NOMO-1 treated with DMSO at 0.1 percent for 48 hours (cell line): ENCODE measurements at regions not wholly inside any gene's neighbourhood (a gene's known extent, or its start where the extent isn't known, plus 50 kb on each side); places are given as distances from the start of the nearest gene placed in this dataset.

Experiments
- DNase-seq: peaks from one replicate; lab custom pipeline; 2025; ENCODE audit not compliant: unreplicated experiment; lab: John Stamatoyannopoulos, UW

DNA sequence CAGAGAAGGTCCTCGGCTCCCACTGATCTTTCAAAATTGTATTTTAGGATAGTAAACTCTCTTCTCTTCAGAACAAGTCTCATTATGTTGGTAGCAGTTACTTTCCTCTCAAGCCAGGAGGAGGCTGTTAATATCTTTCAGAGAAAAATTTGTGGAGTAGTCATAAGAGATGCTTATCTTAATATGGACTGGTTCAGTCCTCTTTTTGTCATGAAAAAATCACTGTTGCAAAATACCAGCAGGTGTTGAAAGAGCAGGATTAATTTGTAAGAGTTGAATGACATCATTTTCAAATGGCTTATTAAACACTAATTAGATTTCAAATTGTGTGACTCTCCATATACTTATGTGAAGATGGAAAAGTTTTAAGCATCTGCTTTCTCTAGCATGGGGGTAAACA, 662.5 kb downstream of the POM121L12 start:
- DNase-seq, result no peak

DNA sequence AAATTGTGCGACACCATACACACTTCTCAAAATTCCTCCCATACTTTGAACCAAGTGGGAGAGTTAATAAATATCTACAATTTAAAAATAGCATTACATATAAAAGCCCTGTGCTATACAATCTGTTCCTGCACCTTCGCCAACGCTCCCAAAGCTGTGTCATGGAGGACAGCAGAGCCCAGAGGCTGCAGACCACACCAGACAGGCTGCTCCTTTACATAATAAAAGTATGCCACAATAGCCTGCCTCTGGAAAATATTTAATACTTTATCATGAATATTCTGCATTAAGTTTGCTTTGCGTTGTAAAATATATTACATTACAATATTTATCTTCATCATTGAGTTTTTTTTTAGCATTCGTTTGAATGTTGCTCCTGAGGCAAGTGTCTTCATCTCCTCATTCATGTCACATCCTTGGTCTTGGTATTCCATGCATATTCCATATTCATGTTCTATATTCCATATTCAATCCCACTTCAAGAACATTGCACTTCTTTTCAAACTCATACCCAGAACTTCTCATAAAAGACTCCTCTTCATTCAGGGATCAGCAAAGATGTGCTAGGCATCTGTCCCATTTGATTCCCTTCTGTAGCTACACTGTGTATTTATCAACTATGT, 663.9 kb downstream of the POM121L12 start:
- DNase-seq, result no peak

DNA sequence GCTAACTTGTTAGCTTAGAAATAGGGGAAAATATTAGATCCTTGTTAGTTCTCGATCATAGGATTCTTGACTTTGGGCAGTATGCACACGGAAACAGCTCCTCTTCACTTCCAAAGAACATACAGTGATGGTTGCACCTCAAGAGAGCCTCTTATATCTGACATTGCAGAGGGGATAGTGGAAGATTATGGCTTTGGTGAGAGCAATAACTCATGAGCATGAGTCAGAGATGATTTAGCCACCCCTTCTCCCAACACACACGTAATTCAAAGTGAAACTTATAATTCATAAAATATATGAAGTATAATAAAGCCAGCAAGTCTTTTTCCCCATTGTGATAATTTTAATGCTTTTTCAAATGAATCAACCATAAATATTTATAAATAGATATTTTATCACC, 683.7 kb downstream of the POM121L12 start:
- no peak for DNase-seq

DNA sequence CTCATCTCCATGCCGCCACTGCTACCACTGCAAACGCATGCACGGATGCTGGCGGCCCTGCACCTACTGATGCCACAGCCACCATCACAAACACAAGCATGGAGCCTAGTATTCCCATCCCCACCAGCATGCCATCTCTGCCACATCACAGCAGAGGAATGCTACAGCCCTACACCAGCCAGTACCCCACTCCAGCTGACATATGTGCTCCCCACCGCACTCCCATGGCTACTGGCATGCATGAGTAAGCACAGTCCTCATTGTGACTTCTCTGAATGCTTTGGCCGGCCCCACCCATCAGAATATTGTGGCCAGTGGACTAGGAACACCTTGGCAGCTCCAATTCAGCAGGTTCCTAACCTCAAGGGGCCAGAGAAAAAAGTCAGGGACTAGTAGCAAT, 705.5 kb downstream of the POM121L12 start:
- no peak for DNase-seq

DNA sequence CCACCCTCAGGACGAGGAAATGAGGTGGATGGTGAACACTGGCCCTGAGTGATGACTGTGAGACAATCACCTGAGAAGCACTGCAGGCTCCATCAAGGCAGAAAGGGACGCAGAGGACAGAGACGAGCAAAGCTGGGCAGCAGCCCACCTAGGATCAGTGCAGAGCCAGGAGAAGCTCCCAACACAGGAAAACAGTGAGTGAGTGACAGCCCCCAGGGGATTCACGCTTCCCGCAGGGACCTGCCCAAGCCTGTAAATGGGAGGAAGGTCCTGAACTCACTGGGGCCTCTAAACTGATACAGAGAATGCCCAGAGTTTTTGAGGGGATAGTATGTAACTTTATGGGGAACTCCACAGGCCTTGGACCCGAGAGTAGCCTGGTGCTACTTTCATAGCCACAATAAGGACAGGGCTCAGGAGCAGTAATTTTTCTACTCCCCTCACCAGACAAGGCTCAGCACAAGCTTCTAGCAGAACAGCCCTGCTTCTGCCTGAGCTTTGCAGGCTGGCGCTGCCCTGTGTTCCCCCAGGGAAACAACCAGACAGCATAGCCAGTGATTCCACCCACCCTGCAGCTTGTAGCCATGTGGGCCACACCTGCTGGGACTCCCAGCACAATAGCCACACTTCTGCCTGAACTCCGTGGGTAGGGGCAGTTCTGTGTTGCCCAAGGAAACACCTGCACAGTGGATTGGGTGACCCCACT, 708.4 kb downstream of the POM121L12 start:
- DNase-seq, result no peak

DNA sequence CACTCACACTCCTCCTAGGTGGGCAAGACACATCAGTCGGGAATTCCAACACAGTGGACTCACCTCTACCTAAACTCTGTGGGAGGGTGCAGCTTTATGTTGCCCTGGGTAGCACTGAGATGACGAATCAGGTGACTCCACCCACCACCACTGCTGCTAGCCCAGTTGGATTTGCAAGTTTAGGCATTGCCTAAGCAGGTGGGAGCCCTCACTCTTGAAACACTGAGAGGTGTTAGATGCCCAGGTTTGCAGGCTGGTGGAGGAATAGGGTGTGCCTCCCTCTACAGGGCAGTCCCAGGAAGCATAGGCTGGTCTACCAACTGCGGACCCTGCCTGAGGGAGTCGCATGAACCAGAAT, 708.9 kb downstream of the POM121L12 start:
- no peak for DNase-seq

DNA sequence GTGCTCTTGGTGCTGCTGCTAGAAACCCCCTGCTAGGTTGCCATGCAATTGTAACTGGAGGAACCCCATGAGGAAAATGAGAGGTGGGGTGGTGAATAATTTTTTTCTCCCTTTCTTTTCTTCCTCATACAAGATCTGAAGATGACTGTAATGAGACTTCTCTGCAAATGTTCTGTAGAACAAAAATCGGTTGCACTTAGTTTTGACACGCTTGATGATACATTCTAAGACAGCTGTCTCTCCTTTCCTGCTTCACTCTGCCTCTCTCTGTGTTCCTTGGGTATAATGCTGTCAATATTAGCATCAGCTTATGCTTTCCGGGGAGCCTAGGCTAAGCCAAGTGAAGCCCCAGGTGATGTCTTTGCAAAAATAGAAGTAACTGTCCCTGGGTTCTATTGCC, 721.5 kb downstream of the POM121L12 start:
- DNase-seq, result no peak

DNA sequence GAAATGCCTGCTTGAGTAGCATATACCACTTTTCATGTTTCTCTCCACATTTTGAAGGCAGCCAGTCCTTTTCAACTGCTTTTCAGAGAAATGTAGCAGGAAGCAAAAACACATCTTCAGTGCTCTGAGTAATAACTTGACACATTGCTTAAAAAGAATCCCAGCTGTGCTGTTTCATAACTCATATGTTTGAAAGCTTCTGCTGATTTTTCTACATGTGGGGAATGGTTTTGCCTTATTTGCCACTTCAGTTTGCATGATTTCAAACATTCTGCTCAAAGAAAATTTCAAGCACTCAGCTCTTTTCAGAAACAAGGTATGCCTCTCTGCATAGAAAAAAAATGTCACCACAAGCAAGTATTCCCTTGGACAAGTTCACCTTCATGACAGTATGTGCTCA, 732.8 kb downstream of the POM121L12 start:
- no peak for DNase-seq

DNA sequence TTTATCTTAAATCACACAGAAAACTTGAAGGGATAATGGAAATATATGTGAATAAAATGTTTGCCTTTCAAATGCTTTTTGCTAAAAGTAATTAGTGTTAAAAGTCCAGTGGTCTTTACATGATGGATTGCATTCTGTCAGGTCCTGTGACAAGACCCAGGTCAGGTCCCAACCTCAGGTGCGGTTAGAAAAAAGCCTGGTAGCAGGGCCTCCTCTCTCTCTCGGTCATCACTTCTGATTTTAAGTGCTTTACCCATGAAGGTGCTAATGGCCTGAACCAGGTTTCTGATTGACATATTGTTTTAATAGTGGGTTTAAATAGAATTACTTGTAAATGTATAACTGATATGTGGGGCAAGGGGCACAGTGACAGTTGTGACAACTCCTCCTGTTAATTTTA, 736.3 kb downstream of the POM121L12 start:
- no peak for DNase-seq

DNA sequence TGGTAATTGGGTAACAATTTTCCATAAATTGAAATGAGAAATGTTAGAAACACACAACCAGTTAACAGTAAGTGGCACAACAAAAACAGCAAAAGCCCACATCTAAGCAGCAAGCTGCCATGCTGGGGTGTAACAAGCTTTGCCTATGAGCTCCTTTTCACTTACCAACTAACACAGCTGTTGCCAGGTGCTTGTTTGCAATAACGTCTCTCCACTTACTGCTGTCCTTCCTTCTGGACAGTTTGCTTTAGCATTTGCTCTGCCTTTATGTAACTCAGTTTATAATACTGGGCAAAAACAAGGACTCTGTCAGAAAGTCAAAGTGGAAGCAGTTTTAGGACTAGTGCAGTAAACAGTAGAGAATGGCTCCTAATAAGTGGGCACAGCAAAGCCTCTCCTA, 740.9 kb downstream of the POM121L12 start:
- DNase-seq, result no peak

DNA sequence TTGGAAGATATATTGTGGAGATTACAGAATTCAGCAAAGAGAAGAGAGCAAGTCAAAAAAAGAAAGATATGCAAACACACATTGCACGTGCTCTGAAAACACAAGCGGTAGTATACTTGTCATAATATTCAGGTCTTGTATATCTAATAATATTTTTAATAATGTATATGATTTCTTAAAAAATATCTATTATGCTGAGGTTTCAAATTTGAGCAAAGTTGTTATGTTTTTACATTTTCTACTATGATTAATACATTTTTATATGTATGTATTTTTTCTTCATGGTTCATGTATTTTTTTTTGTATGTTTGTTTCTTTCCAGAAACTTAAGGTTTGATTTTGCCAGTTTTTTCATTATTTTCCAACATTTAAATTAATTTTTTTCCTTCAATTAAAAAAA, 752.4 kb upstream of the VSTM2A start:
- no peak for DNase-seq

DNA sequence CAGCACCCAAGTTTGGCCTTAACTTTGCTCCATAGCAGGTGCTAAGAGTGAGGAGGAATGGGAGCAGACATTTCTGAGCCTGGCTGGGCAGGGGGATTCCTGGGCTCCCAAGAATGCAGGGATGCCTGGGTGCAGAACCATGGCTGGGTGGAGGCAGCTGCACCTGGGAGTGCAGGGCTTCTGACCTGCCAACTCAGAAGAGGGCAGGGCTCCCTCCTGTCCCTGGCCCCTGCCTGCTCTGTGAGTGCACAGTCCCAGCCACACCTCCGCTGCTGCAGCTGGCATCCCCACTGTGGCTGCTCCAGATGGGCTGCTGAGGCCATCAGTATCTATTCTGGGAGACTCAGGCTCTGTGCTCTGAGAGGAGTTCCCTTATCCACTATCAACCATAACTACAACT, 747.4 kb upstream of the VSTM2A start:
- DNase-seq, result no peak

DNA sequence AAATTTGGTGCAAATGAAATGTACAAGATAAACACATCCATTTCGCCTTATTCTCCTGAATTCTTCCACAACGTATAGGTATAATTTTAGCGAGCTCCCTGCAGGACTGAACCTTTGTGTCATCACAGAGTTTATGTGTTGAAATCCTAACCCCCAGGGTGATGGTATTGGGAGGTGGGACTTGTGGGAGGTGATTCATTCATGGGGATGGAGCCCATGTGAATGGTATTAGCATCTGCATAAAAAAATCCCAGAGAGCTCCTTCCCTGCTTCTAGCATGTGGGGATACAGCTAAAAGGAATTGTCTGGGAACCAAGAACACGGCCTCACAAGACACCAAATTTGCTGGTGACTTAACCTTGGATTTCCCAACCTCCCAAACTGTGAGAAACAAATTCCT, 741.4 kb upstream of the VSTM2A start:
- no peak for DNase-seq

DNA sequence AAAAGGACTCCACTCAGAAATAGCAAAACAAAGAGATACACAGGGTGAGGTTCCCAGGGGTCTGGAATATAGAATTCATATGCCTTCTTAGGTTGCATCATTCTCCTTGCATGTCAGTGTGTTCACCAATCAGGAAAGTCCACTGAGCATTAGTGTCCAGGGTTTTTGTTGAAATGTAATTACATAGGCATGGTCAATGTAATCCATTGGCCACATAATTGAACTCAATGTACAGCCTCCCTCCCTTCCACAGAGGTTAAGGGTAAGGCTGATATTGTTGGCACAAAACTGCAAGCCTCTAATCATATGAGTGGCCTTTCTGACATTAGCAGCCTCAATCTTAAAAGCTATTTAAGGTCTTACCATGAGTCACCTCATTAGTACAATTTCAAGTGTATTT, 736.1 kb upstream of the VSTM2A start:
- no peak for DNase-seq

DNA sequence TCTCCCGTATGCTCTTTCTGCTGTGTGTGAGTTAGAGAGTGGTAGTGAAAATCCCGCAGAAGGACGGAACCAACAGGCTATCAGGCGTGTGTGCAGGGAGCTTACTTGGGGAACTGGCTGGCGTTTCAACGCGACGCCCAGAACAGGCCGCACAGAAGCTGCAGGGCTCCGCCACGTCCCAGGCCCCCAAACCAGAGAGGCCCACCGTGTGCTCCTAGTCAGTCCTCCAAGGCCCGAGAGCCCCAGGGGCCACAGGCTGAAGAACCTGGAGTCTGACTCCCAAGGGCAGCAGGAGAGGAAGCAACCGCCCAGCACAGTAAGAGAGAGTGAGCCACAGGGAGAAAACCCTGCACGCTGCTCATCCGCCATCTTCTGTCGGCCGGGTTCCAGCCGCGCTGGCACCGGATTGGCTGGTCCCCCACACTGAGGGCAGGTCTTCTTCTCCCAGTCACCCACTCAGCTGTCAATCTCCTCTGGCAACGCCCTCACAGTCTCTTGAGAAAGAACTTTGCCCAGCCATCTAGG, 730.6 kb upstream of the VSTM2A start:
- no peak for DNase-seq

DNA sequence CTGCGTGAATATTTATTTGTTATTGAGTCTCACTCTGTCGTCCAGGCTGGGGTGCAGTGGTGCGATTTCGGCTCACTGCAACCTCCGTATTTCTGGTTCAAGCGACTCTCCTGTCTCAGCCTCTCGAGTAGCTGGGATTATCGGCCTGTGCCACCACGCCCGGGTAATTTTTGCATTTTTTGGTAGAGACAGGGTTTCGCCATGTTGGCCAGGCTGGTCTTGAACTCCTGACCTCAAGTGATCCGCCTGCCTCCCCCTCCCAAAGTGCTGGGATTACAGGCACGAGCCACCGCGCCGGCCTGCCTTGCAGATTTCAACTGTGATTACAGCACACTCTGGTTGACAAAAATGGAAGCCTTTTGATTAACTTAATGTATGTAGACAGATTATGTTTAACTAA, 730.0 kb upstream of the VSTM2A start:
- DNase-seq, result no peak

DNA sequence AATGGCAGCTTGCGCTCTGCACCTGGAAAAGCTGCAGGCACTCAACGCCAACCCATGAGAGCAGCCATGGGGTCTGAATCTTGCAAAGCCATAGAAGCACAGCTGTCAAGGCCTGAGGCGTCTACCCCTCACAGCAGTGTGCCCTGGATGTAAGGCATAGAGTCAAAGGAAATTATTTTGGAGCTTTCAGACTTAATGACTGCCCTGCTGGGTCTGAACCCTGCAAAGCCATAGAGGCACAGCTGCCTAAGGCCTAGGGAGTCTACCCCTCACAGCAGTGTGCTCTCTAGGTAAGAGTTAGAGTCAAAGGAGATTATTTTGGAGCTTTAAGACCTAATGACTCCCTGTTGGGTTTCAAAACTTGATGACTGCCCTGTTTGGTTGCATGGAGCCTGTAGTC, 706.9 kb upstream of the VSTM2A start:
- no peak for DNase-seq

DNA sequence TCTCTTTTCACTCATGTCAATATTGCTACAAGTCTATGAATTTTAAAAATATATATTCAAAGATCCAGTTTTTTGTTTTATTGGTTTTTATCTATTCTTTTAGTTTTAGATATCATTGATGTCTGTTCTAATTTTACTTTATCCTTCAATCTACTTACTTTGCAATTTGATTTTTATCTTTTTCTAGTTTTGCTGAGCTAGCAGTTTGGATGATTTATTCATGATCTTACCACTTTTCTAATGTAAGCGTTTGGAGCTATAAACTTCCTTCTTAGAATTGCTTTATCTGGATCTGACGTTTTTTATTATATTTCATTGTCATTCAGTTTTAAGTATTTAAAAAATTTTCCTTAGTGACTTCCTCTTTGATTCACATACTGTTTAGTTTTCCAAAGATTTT, 664.5 kb upstream of the VSTM2A start:
- no peak for DNase-seq

DNA sequence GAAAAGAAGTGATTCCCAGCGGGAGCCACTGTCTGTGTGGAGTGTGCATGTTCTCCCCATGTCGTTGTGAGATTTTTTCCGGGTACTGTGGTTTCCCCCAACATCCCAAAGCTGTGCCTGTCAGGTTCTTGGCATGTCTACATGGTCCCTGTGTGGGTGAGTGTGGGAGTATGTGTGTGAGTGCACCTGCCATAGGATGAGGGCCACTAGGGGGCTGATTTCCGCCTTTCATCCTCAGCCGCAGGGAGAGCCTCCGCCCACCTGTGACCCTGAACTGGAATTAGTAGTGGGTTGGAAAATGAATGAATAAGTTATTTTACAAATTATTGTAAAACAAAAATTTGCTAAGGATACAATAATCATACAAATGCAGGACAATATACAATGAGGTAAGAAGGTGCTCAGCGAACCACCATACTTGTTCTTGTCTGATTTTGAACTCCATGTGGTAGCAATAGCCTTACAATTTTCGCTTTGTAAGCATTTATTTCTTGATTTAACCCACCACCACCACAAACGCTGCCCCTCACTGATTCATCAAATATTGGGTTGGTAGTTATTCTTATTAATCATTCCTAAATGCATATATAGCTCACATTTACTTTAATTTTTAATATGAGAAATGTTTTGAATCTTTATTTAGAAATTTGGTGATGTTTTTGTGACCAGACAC, 641.2 kb upstream of the VSTM2A start:
- no peak for DNase-seq

DNA sequence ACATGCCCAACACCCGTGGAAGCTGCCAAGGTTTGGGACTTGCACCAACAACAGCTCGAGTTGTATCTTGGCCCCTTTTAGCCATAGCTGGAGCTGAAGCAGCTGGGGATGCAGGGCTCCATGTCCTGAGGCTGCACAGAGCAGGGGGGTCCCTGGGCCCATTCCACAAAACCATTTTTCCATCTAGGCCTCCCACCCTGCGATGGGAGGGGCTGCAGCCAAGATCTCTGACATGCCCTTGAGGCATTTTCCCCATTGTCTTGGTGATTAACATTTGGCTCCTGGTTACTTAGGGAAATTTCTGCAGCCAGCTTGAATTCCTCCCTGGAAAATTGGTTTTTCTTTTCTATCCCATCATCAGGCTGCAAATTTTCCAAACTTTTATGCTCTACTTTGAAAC, 637.8 kb upstream of the VSTM2A start:
- no peak for DNase-seq

DNA sequence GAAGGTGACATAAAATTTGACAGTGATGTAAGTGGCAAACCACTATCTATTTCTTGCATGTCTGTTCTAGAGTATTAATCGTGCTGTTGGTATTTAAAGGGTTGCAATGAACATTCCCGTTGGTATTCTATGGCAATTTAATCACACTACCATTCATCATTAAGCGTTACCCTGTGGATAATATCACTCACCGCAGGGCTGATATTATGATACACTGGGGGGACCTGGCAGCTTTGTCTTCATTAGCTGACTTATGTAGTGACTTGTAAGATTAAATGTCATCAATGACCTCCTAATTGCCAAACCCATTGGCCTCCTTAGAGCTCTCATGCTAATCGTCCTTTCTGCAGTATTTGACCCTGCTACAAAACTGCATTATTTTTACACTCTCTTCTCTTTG, 624.5 kb upstream of the VSTM2A start:
- DNase-seq, result no peak

DNA sequence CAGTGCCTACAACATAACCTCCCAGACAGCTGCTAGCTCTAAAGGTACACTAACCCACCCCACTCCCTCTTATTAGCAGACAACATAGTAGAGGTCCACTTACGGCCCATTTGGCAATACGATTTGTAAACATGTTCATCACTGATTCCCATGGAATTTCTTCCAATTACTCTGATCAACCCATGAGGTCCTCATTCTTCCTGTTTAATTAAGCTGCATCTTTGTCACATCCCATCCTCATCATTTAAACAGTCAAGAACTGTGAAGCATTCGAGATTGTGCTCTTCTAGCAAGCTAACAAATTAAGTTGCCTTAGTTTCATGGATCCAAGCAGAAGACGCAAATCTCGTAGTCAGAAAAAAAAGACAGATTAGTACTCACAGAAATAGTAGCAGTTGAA, 622.2 kb upstream of the VSTM2A start:
- no peak for DNase-seq
